Fibroblast of gingiva (primary cell): ENCODE measurements at regions not wholly inside any gene's neighbourhood (a gene's known extent, or its start where the extent isn't known, plus 50 kb on each side); places are given as distances from the start of the nearest gene placed in this dataset.
"Not testable (repeated sequence)": the region's sequence is repeated elsewhere in the genome, so short reads cannot be mapped to it uniquely, and the experiment has no call there.

Experiments used
- DNase-seq: peaks from one replicate; pipeline ENCODE4 v3.0.0-alpha.2; 2011; ENCODE audit warnings: low read depth

- DNase-seq = no peak
Measured at GRCh38 chr2:195537811-195538210, 119.2 kb upstream of the SLC39A10 start.

DNA sequence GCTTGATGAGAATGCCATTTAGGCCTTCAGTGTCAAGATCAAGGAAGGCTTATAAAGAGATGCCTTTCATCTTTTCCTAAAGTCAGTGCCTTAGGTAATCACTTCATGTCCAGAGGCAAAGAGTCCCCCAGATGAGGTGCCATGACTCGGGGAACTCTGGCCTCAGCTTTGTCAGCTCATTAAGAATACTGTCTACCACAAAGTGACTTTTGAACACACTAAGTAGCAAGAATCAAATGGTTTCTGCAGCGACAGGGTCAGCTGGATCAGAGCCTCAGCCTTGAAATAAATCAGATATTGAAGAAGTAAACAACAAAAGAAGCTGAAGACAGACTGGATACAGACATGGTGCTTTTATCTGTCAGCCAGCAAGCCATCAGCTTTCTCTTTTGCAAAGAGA is 120.1 kb upstream of the SLC39A10 start:
- DNase-seq = no peak

- no peak for DNase-seq
Measured at GRCh38 chr2:195535911-195536522, 121.0 kb upstream of the SLC39A10 start.

DNA sequence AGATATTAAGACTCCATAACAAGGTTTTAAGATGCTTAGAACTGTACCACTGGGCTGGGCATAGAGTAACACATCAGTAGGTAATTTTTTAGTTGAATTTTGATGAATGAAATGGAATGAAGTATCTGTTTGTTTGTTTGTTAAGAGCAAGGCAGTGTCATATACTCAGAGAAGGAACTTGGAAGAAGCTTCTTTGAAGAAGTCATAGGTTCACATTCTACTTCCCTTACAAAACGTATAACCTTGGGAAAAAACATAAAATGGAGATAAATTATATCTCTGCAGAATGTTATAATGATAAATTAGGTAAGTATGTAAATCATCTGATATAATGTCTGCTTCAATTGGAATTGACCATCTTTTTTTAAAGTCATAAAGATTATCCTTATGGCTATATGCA is 122.1 kb upstream of the SLC39A10 start:
- DNase-seq = no peak

DNA sequence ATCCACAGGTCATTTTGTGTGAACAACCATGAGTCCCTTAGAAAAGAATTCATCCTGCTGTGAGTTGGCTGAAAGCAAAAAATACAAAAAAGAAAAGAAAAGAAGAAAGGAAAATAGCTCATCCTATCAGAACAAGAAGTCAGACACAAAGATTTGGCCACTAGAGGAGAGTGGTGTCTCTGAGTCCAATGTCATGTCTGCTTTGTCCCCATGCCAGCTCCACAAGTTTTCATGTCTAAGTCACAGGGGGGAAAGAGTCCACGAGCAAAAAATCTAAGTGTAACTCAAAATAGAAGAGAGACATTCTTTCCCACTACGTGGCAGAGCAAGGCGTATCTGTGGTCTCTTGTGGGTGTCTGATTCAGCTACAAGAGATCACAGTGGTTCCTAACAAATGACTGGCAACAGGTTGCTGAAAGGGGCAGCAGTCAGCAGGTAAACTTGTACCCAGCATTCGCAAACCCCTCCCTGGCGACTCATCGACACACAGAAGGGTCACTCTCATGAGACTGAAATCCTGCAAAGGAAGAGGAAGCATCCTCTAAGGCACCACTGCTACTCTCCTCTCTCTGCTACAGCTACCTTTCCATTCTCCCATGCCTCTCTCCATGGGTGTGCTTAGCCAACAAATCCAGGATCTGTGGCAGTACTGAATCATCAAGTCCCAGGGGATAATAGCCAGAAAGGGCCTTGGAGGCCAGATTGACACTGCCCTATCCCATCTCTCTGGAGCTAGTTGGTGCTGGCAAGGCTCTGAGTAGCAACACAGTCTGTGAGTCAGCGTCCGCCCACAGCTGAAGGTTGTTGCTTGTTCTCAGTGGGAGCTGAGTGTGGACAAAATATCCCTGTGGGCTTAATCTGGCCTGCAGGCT is 123.0 kb upstream of the SLC39A10 start:
- peak; percentile 80 for DNase-seq

- no peak for DNase-seq
Measured at GRCh38 chr2:195532628-195533271, 124.3 kb upstream of the SLC39A10 start.

DNA sequence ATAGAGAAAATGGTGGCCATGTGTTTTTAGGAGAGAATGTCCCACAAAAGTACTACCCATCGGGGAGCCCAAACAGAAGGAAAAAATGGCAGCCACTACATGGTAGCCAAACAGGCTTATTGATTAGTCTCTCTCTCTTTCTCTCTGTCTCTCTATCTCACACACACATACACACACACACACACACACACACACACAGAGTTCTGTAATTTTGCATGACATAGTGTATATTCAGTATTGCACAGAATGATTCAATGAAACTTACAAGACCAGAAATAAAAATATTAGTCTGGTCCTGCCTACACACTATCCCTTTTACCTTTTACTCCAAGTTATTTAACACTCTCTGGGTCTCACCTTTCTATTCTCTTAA is 124.8 kb upstream of the SLC39A10 start:
- no peak for DNase-seq

GRCh38 chr2:195531754-195532153 is 125.3 kb upstream of the SLC39A10 start:
- peak; percentile 73 for DNase-seq

- not testable (repeated sequence) for DNase-seq
Measured at GRCh38 chr2:195523242-195523641, 133.8 kb upstream of the SLC39A10 start.

DNA sequence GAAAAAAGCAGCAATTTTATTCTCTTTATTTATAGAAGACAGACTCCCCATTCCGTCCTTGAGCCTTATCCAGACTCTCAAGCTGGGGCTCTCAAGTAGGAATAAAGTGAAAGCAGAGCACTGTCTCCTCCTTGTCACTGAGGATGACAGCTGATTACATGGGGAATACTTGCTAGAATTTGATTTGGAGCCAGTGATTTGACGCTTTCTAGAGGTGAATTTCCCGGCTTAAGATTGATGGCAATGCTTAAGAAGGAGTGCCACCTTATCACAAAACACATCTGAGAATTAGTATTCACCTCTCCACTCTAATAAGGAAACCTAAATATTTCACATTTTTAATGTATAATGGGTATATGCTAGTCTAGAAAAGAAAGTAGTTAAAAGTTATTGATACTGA is 135.4 kb upstream of the SLC39A10 start:
- DNase-seq = no peak

GRCh38 chr2:195520671-195521155 is 136.3 kb upstream of the SLC39A10 start:
- DNase-seq = peak; percentile 52

DNA sequence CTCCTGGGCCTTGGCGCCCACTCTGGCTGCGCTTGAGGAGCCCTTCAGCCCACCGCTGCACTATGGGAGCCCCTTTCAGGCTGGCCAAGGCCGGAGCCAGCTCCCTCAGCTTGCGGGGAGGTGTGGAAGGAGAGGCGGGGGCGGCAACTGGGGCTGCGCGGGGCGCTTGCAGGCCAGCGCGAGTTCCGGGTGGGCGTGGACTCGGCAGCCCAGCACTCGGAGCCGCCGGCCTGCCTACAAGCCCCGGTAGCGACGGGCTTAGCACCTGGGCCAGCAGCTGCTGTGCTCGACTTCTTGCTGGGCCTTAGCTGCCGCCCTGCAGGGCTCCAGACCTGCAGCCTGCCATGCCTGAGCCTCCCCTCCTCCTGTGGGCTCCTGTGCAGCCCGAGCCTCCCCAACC is 141.5 kb upstream of the SLC39A10 start:
- no peak for DNase-seq

DNA sequence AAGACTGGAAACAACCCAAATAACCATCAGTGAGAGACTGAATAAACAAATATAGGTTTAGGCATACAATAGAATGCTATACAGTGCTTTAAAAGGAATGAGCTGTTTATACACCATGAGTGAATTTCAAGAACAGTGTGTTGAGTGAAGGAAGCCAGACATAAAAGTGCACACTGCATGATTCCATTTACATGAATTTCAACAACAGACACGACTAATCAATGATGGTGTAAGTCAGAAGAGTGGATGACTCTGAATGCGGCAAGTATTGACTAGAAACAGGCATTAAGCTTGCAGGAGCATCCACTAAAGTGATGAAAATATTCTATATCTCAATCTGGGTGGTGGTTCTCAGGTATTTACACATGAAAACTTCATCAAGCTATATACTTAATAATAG is 142.7 kb upstream of the SLC39A10 start:
- DNase-seq = no peak

- DNase-seq = no peak
Measured at GRCh38 chr2:195513119-195513518, 143.9 kb upstream of the SLC39A10 start.

DNA sequence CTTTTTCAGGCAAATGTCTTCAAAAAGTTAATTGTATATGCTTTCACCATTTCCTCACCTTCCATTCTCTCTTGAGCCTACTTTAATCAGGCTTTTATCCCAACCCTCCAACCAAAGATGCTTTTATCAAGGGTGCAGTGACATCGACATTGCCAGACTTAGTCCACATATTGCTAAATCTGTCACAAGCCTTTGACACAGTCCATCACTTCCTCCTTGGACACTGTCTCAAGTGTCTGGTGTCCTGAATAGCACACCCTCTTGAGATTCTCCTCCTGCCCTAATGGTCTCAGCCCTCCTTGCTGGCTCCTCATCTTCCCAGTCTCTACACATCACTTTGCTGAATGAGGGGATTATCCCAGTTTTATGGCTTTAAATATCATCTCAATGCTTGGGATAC is 147.5 kb upstream of the SLC39A10 start:
- DNase-seq = no peak

GRCh38 chr2:195508139-195508455 is 148.9 kb upstream of the SLC39A10 start:
- no peak for DNase-seq

DNA sequence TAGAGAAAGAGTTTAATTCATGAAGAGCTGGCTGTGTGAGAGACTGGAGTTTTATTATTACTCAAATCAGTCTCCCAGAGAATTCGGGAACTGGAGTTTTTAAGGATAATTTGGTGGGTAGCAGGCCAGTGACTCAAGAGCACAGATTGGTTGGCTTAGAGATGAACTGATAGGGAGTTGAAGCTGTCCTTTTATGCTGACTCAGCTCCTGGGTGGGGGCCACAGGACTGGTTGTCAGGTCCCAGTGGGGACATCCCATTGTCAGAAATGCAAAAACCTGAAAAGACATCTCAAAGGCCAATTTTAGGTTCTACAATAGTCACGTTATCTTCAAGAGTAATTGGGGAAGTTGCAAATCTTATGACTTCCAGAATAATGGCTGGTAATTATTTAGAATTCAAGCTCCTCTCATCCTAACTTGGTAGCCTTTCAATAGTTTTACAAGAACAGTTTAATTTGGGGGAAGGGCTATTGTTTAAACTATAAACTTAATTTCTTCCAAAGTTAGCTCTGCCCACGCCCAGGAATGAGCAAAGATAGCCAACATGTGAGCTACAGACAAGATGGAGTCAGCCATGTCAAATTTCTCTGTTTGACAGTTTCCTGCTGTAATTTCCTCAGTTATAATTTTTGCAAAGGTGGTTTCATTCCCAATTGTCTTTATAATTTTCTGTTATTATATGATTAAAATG is 149.4 kb upstream of the SLC39A10 start:
- no peak for DNase-seq

- no peak for DNase-seq
Measured at GRCh38 chr2:195505701-195506100, 151.3 kb upstream of the SLC39A10 start.

DNA sequence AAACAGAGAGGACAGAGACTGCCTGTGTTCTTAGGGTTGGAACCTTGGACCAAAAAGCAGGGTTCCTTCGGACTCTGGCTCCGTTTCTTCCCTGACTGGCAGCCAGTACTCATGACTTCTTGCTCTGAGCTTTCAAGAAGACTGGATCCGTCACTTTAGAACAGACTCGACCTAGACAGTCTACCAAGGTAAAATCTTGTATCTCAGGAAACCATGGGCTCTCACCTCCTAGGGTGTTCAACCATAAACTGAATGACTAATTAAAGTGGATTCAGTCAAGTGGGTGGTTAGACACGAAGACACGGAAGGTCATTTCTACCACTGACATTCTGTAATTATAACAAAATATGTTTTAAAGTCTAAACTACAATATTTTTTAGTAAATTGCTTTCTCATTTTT is 153.8 kb upstream of the SLC39A10 start:
- no peak for DNase-seq

GRCh38 chr2:195501746-195502145 is 155.3 kb upstream of the SLC39A10 start:
- DNase-seq = no peak

- no peak for DNase-seq
Measured at GRCh38 chr2:195500879-195501278, 156.1 kb upstream of the SLC39A10 start.

- no peak for DNase-seq
Measured at GRCh38 chr2:195498839-195499490, 158.1 kb upstream of the SLC39A10 start.
